ENCODE measurements at regions not wholly inside any gene's neighbourhood (a gene's known extent, or its start where the extent isn't known, plus 50 kb on each side); places are given as distances from the start of the nearest gene placed in this dataset.

GRCh38 chr1:110746644-110747259 lies 72.0 kb upstream of the KCNA3 start (continued):
- TF ChIP-seq ZNF142 (CRISPR knock-in tag; IDR thresholded peaks at IDR 0.05) (peak; percentile 43; the same call in 1 of the 2 replicates), BCL3 (CRISPR knock-in tag; IDR thresholded peaks at IDR 0.05) (no peak), NR2F1 (CRISPR knock-in tag; IDR thresholded peaks at IDR 0.05) (0 out of 4 replicates have a peak, but pooled peaks of 1 of the 2 experiments have one; percentile 16), TP53 (CRISPR knock-in tag; conservative IDR thresholded peaks at IDR 0.05) (no peak), ZNF430 (CRISPR knock-in tag; IDR thresholded peaks at IDR 0.05) (peak; percentile 54; the same call in 1 of the 2 replicates), DZIP1 (CRISPR knock-in tag; IDR thresholded peaks at IDR 0.05) (no peak), ZNF746 (CRISPR knock-in tag; IDR thresholded peaks at IDR 0.05) (no peak), ZBTB43 (CRISPR knock-in tag; conservative IDR thresholded peaks at IDR 0.05) (0 out of 2 replicates have a peak, but pooled peaks have one; percentile 18), ZNF747 (CRISPR knock-in tag; IDR thresholded peaks at IDR 0.05; ENCODE audit: borderline replicate concordance) (no peak), HMGXB3 (CRISPR knock-in tag; IDR thresholded peaks at IDR 0.05; ENCODE audit: borderline replicate concordance) (peak; percentile 54; the same call in 1 of the 2 replicates), CENPBD1 (CRISPR knock-in tag; IDR thresholded peaks at IDR 0.05; ENCODE audit: borderline replicate concordance, low read depth) (no peak)
